SK-N-SH treated with all-trans-retinoic acid at 6 μM for 48 hours (cell line): ENCODE measurements at regions not wholly inside any gene's neighbourhood (a gene's known extent, or its start where the extent isn't known, plus 50 kb on each side); places are given as distances from the start of the nearest gene placed in this dataset.

Experiments used
- ARNTL ChIP-seq: fragments of 450-650 bp; formaldehyde crosslinking; IDR thresholded peaks from 2 replicates; pipeline ENCODE4 v1.5.0; 2020; ENCODE audit warnings: low read depth, mild to moderate bottlenecking, moderate library complexity, borderline replicate concordance
- OSR1 ChIP-seq: fragments of 250-450 bp; sonication (Bioruptor Pico); IDR thresholded peaks from 2 replicates; pipeline ENCODE4 v1.8.0; 2022; ENCODE audit warnings: moderate library complexity, mild to moderate bottlenecking, inconsistent platforms
- PPARA ChIP-seq: fragments of 250-450 bp; sonication (Bioruptor Pico); IDR thresholded peaks from 2 replicates; pipeline ENCODE4 v1.5.0; 2020; ENCODE audit warnings: mild to moderate bottlenecking, borderline replicate concordance
- TCF4 ChIP-seq: fragments of 250-450 bp; sonication (Bioruptor Pico); IDR thresholded peaks from 2 replicates; pipeline ENCODE4 v1.8.0; 2021; ENCODE audit warnings: mild to moderate bottlenecking, moderate library complexity, borderline replicate concordance
- TOX ChIP-seq: fragments of 250-450 bp; sonication (Bioruptor Pico); IDR thresholded peaks from 2 replicates; pipeline ENCODE4 v1.8.0; 2021; ENCODE audit warnings: mild to moderate bottlenecking, moderate library complexity, borderline replicate concordance
- TF ChIP-seq, protein P1 (sequence below): fragments of 250-450 bp; sonication (Bioruptor Pico); IDR thresholded peaks from 2 replicates; pipeline ENCODE4 v1.8.0; 2020; ENCODE audit warnings: mild to moderate bottlenecking, moderate library complexity, borderline replicate concordance

DNA sequence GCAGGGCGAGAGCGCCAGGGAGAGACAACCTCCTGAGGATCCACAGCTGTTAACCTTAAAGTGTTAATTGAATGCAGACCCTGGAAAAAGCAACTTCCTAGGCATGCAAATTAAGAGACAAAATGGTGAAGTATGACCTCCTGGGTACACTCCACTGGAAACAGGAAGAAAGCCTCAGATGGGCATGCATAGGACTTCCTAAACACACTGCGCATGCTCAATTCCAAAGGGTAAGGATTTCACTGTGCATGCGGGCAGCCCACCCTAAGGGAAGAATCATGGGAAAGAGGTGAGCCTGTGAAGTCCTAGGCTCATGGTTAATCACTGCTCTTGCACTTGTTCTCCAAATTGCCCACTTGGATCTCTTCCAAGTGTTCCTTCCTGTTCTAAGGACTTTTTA is 80.5 kb upstream of the CAPRIN2 start:
- no peak for TF ChIP-seq PPARA (CRISPR knock-in tag)
- no peak for TF ChIP-seq OSR1
- TF ChIP-seq, protein P1, sequence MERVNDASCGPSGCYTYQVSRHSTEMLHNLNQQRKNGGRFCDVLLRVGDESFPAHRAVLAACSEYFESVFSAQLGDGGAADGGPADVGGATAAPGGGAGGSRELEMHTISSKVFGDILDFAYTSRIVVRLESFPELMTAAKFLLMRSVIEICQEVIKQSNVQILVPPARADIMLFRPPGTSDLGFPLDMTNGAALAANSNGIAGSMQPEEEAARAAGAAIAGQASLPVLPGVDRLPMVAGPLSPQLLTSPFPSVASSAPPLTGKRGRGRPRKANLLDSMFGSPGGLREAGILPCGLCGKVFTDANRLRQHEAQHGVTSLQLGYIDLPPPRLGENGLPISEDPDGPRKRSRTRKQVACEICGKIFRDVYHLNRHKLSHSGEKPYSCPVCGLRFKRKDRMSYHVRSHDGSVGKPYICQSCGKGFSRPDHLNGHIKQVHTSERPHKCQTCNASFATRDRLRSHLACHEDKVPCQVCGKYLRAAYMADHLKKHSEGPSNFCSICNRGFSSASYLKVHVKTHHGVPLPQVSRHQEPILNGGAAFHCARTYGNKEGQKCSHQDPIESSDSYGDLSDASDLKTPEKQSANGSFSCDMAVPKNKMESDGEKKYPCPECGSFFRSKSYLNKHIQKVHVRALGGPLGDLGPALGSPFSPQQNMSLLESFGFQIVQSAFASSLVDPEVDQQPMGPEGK (CRISPR knock-in tag) = no peak
- no peak for TF ChIP-seq ARNTL (CRISPR knock-in tag)
- TF ChIP-seq TCF4 (CRISPR knock-in tag) = no peak
- TF ChIP-seq TOX = no peak
